ENCODE measurements at regions not wholly inside any gene's neighbourhood (a gene's known extent, or its start where the extent isn't known, plus 50 kb on each side); places are given as distances from the start of the nearest gene placed in this dataset.

DNA sequence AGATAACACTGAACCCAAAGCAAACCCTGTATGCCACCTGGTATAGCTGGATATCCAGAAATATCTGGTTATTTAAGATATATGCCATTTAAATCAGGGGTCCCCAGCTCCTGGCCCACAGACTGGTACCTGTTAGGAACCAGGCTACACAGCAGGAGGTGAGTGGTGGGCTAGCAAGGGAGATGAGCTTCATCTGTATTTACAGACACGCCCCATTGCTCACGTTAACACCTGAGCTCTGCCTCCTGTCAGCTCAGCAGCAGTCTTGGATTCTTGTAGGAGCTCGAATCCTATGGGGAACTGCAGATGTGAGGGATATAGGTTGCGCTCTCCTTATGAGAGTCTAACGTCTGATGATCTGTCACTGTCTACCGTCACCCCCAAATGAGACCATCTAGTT, 646.6 kb downstream of the TLE4 start:
- Histone ChIP-seq H3K27me3 (ENCODE audit: control insufficient read depth in 1 of 2, insufficient read depth in 2 of 2, low read length in 2 of 2) (no peaks in the 10 kb centered on the region), H3K9ac (ENCODE audit: low read depth in 1 of 2, low read length in 2 of 2) (no peak overlapping the region), H3K27ac (ENCODE audit: low read depth, low read length) (no peak overlapping the region), H3K9me3 (ENCODE audit: control insufficient read depth in 1 of 2, low read length in 2 of 2) (peaks cover 0 to 4% of the 10 kb centered on the region in 2 donors), H3K4me3 (ENCODE audit: low read depth in 1 of 2, low read length in 2 of 2) (no peak overlapping the region), H3K4me1 (ENCODE audit: control insufficient read depth in 1 of 2, insufficient read depth in 2 of 2, low read length in 2 of 2) (no peaks in the 10 kb centered on the region), H3K36me3 (ENCODE audit: control insufficient read depth in 1 of 2, insufficient read depth in 2 of 2, low read length in 2 of 2) (no peaks in the 10 kb centered on the region)

DNA sequence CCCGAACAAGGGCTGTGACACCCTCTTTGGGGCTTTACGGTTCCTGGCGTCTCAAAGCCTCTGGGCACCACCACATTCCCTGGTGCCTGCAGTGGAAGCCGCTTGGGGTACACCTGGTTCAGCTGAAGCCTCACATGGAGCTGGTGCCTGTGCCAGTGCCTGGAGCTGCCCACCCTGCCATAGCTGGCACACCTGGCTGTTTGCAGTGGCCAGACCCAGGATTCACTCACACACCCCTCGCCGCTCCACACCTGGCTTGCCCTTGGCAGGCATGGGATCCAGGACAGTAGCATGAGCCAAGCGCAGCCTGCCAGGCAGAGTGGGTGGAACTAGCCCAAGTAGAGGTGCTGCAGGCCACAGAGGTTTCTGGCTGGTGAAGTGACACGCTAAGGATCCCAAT, 641.8 kb downstream of the TLE4 start:
- peaks cover 6 to 15% of the 10 kb centered on the region in 2 donors for H3K9me3 ChIP-seq (ENCODE audit: control insufficient read depth in 1 of 2, low read length in 2 of 2)
- H3K27ac ChIP-seq (ENCODE audit: low read depth, low read length), result no peak overlapping the region
- no peaks in the 10 kb centered on the region for H3K36me3 ChIP-seq (ENCODE audit: control insufficient read depth in 1 of 2, insufficient read depth in 2 of 2, low read length in 2 of 2)
- H3K9ac ChIP-seq (ENCODE audit: low read depth in 1 of 2, low read length in 2 of 2), result no peak overlapping the region
- H3K4me3 ChIP-seq (ENCODE audit: low read depth in 1 of 2, low read length in 2 of 2), result no peak overlapping the region
- no peaks in the 10 kb centered on the region for H3K27me3 ChIP-seq (ENCODE audit: control insufficient read depth in 1 of 2, insufficient read depth in 2 of 2, low read length in 2 of 2)
- H3K4me1 ChIP-seq (ENCODE audit: control insufficient read depth in 1 of 2, insufficient read depth in 2 of 2, low read length in 2 of 2), result no peaks in the 10 kb centered on the region

DNA sequence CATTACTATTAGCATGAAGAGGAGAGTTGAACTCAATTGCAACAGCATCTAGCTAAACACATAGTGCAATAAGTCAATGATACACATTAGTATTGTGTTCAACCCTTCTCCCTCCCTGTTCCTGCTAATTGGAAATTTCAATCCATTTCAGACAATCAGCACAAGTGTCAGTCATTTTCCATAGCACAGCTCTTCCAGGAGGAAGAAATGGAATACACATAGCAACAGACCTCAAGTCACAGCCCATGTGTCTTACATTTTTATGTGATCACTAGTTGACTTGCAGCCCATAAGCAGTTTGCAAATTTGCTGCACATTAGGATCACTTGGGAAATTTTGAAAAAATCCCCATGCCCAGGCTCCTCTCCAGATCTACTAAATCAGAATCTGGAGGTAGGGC, 636.9 kb downstream of the TLE4 start:
- no peaks in the 10 kb centered on the region for H3K4me1 ChIP-seq (ENCODE audit: control insufficient read depth in 1 of 2, insufficient read depth in 2 of 2, low read length in 2 of 2)
- H3K36me3 ChIP-seq (ENCODE audit: control insufficient read depth in 1 of 2, insufficient read depth in 2 of 2, low read length in 2 of 2), result no peaks in the 10 kb centered on the region
- no peak overlapping the region for H3K4me3 ChIP-seq (ENCODE audit: low read depth in 1 of 2, low read length in 2 of 2)
- H3K9me3 ChIP-seq (ENCODE audit: control insufficient read depth in 1 of 2, low read length in 2 of 2), result peaks cover 6 to 15% of the 10 kb centered on the region in 2 donors
- H3K9ac ChIP-seq (ENCODE audit: low read depth in 1 of 2, low read length in 2 of 2), result no peak overlapping the region
- H3K27me3 ChIP-seq (ENCODE audit: control insufficient read depth in 1 of 2, insufficient read depth in 2 of 2, low read length in 2 of 2), result no peaks in the 10 kb centered on the region
- H3K27ac ChIP-seq (ENCODE audit: low read depth, low read length), result no peak overlapping the region

DNA sequence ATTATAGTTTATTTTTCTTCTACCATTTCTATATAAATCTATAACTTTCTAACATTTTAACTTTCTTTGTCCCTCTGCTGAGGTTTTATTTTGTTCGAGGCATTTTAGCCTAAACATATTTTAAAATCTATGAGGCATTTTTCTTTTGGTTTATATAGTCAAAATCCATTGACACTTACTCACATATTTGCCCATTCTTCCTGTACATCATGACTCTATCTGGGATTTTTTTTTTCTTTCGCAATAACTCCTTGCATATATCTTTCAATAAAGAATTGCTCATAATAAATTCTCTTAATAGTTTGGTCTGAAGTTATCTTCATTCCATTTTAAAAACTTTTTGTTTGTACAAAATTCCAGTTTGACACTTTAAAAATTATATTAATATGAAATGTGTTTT, 632.3 kb downstream of the TLE4 start:
- H3K9ac ChIP-seq (ENCODE audit: low read depth in 1 of 2, low read length in 2 of 2), result no peak overlapping the region
- H3K27me3 ChIP-seq (ENCODE audit: control insufficient read depth in 1 of 2, insufficient read depth in 2 of 2, low read length in 2 of 2), result no peaks in the 10 kb centered on the region

DNA sequence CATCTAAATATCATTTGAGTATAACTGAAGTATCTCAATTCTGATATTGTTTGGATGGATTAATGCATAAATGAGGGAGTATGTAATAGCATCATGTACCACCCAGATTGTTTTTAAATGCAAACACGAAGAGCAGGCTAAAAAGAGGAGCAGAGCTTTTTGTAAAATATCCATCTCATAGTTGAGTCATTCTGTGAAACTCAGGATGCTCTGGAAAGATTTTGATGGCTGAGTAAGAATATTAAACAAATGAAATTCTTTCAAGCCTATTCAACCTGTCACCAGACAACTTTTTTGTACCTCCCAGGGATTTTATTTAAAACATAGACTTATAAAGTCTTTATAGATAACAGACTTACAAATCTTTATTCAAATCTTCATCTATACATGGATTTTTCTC, 625.9 kb downstream of the TLE4 start:
- Histone ChIP-seq H3K9me3 (ENCODE audit: control insufficient read depth in 1 of 2, low read length in 2 of 2) (no peaks in the 10 kb centered on the region), H3K4me3 (ENCODE audit: low read depth in 1 of 2, low read length in 2 of 2) (no peak overlapping the region), H3K27ac (ENCODE audit: low read depth, low read length) (no peak overlapping the region), H3K36me3 (ENCODE audit: control insufficient read depth in 1 of 2, insufficient read depth in 2 of 2, low read length in 2 of 2) (no peaks in the 10 kb centered on the region), H3K27me3 (ENCODE audit: control insufficient read depth in 1 of 2, insufficient read depth in 2 of 2, low read length in 2 of 2) (no peaks in the 10 kb centered on the region), H3K9ac (ENCODE audit: low read depth in 1 of 2, low read length in 2 of 2) (no peak overlapping the region), H3K4me1 (ENCODE audit: control insufficient read depth in 1 of 2, insufficient read depth in 2 of 2, low read length in 2 of 2) (no peaks in the 10 kb centered on the region)

More for the DNA sequence above, 632.3 kb downstream of the TLE4 start:
- no peak overlapping the region for H3K4me3 ChIP-seq (ENCODE audit: low read depth in 1 of 2, low read length in 2 of 2)
- no peaks in the 10 kb centered on the region for H3K9me3 ChIP-seq (ENCODE audit: control insufficient read depth in 1 of 2, low read length in 2 of 2)
- H3K27ac ChIP-seq (ENCODE audit: low read depth, low read length), result no peak overlapping the region
- no peaks in the 10 kb centered on the region for H3K36me3 ChIP-seq (ENCODE audit: control insufficient read depth in 1 of 2, insufficient read depth in 2 of 2, low read length in 2 of 2)
- H3K4me1 ChIP-seq (ENCODE audit: control insufficient read depth in 1 of 2, insufficient read depth in 2 of 2, low read length in 2 of 2), result no peaks in the 10 kb centered on the region

DNA sequence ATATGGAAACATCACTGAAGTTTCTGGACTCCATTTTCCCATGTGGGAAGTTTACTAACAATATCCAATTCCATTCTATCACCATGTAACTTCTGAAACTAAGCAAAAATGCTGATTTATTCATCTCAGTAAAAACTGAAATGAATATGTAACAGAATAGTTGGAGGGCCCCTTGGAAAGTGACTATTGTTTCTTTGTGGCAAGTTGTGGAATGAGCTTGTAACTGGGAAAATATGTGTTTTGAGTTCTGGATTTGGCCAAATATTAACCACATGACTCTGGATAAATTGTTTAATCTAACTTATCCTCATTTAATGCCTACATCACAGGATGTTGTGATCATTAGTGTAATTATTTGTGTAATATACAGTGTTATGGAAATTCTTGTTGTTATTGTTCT, 619.3 kb downstream of the TLE4 start:
- Histone ChIP-seq H3K36me3 (ENCODE audit: control insufficient read depth in 1 of 2, insufficient read depth in 2 of 2, low read length in 2 of 2) (no peaks in the 10 kb centered on the region), H3K9me3 (ENCODE audit: control insufficient read depth in 1 of 2, low read length in 2 of 2) (no peaks in the 10 kb centered on the region), H3K4me1 (ENCODE audit: control insufficient read depth in 1 of 2, insufficient read depth in 2 of 2, low read length in 2 of 2) (no peaks in the 10 kb centered on the region), H3K4me3 (ENCODE audit: low read depth in 1 of 2, low read length in 2 of 2) (no peak overlapping the region), H3K27ac (ENCODE audit: low read depth, low read length) (no peak overlapping the region), H3K9ac (ENCODE audit: low read depth in 1 of 2, low read length in 2 of 2) (no peak overlapping the region), H3K27me3 (ENCODE audit: control insufficient read depth in 1 of 2, insufficient read depth in 2 of 2, low read length in 2 of 2) (no peaks in the 10 kb centered on the region)

DNA sequence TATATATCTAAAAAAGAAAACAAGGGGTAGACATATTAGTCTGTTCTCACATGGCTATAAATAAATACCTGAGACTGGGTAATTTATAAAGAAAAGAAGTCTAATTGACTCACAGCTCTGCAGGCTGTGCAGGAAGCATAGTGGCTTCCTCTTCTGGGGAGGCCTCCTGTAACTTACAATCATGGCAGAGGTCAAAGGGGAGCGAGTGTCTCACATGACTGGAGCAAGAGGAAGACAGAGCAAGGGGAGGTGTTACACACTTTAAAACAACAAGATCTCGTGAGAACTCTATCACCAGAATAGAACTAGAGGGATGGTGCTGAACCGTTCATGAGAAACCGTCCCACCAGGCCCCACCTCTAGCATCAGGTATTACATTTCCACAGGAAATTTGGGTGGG, 616.8 kb downstream of the TLE4 start:
- Histone ChIP-seq H3K4me1 (ENCODE audit: control insufficient read depth in 1 of 2, insufficient read depth in 2 of 2, low read length in 2 of 2) (no peaks in the 10 kb centered on the region), H3K27ac (ENCODE audit: low read depth, low read length) (no peak overlapping the region), H3K9ac (ENCODE audit: low read depth in 1 of 2, low read length in 2 of 2) (no peak overlapping the region)

DNA sequence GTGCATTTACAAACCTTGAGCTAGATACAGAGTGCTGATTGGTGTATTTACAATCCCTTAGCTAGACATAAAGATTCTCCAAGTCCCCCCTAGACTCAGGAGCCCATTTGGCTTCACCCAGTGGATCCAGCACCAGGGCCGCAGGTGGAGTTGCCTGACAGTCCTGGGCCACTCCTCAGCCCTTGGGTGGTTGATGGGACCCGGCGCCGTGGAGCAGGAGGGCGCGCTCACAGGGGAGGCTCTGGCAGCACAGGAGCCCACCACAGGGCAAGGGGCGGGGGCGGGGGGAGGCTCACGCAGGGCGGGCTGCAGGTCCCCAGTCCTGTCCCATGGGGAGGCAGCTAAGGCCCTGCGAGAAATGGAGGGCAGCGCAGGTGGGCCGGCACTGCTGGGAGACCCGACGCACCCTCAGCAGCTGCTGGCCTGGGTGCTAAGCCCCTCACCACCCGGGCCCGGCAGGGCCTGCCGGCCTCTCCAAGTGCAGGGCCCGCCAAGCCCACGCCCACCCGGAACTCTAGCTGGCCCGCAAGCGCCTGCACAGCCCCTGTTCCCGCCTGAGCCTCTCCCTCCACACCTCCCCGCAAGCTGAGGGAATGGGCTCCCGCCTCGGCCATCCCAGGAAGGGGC, 613.5 kb downstream of the TLE4 start:
- H3K4me1 ChIP-seq (ENCODE audit: control insufficient read depth in 1 of 2, insufficient read depth in 2 of 2, low read length in 2 of 2), result no peaks in the 10 kb centered on the region
- H3K27ac ChIP-seq (ENCODE audit: low read depth, low read length), result no peak overlapping the region
- peaks cover 0 to 2% of the 10 kb centered on the region in 2 donors for H3K9me3 ChIP-seq (ENCODE audit: control insufficient read depth in 1 of 2, low read length in 2 of 2)
- no peaks in the 10 kb centered on the region for H3K27me3 ChIP-seq (ENCODE audit: control insufficient read depth in 1 of 2, insufficient read depth in 2 of 2, low read length in 2 of 2)
- H3K4me3 ChIP-seq (ENCODE audit: low read depth in 1 of 2, low read length in 2 of 2), result no peak overlapping the region
- no peaks in the 10 kb centered on the region for H3K36me3 ChIP-seq (ENCODE audit: control insufficient read depth in 1 of 2, insufficient read depth in 2 of 2, low read length in 2 of 2)
- H3K9ac ChIP-seq (ENCODE audit: low read depth in 1 of 2, low read length in 2 of 2), result no peak overlapping the region

More for the DNA sequence above, 616.8 kb downstream of the TLE4 start:
- Histone ChIP-seq H3K27me3 (ENCODE audit: control insufficient read depth in 1 of 2, insufficient read depth in 2 of 2, low read length in 2 of 2) (no peaks in the 10 kb centered on the region), H3K9me3 (ENCODE audit: control insufficient read depth in 1 of 2, low read length in 2 of 2) (no peaks in the 10 kb centered on the region), H3K4me3 (ENCODE audit: low read depth in 1 of 2, low read length in 2 of 2) (no peak overlapping the region), H3K36me3 (ENCODE audit: control insufficient read depth in 1 of 2, insufficient read depth in 2 of 2, low read length in 2 of 2) (no peaks in the 10 kb centered on the region)

DNA sequence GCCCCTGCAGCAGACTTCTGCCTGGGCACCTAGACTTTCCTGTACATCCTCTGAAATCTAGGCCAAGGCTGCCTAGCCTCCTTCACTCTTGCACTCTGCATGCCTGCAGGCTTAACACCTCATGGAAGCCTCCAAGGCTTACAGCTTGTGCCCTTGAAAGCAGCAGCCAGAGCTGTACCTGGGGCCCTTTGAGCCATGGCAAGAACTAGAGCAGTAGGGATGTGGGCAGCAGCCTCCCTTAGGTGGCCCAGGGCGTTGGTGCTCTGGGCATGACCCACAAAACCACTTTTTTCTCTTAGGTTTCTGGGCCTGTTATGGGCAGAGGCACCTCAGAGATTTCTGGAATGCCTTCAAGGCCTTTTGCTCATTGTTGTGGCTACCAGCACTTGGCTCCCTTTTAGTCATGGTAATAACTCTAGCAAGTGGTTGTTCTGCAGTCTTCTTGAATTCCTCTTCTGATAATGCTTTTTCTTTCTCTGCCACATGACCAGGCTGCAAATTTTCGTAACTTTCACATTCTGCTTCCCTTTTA, 606.2 kb downstream of the TLE4 start:
- no peak overlapping the region for H3K27ac ChIP-seq (ENCODE audit: low read depth, low read length)
- H3K36me3 ChIP-seq (ENCODE audit: control insufficient read depth in 1 of 2, insufficient read depth in 2 of 2, low read length in 2 of 2), result no peaks in the 10 kb centered on the region
- H3K9me3 ChIP-seq (ENCODE audit: control insufficient read depth in 1 of 2, low read length in 2 of 2), result peaks cover 0 to 2% of the 10 kb centered on the region in 2 donors
- H3K4me3 ChIP-seq (ENCODE audit: low read depth in 1 of 2, low read length in 2 of 2), result no peak overlapping the region
- H3K4me1 ChIP-seq (ENCODE audit: control insufficient read depth in 1 of 2, insufficient read depth in 2 of 2, low read length in 2 of 2), result no peaks in the 10 kb centered on the region
- no peaks in the 10 kb centered on the region for H3K27me3 ChIP-seq (ENCODE audit: control insufficient read depth in 1 of 2, insufficient read depth in 2 of 2, low read length in 2 of 2)
- H3K9ac ChIP-seq (ENCODE audit: low read depth in 1 of 2, low read length in 2 of 2), result no peak overlapping the region

DNA sequence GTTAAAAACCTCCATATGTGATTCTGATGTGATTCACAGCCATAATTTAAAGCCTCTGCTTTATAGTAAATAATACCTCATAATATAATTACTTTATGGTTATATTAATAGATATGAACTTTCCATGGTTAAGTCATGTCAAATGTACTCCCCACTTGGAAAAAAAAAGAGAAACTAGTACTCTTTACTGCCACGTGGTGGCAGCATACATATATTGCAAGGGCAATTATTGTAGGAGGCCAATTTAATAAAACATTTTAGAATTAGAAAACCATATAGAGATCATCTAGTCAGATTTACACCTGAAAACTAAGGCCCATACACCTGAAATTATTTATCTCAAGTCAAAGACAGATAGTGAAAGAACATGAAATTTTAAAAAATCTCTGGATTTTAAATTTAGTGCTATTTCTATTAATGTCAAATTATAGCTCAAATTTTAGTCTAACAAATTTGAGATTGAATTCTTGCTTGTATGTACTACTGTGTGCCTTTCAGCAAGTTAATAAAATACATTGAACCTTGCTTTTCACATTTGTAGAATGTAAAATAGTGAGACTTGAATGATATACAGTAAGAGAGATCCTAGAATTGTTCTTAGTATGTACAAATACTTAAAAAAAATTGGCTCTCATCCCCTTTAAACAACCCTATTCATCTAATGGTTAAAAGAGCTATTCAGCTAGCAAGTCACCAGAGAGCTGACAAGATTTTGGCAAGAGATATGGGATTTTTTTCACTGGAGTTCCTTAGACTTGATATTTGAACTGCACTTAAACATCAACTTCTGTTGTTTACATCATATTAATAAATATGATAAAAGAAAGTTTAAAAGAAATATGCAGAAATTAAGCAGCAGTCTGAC, 603.8 kb downstream of the TLE4 start:
- Histone ChIP-seq H3K36me3 (ENCODE audit: control insufficient read depth in 1 of 2, insufficient read depth in 2 of 2, low read length in 2 of 2) (no peaks in the 10 kb centered on the region), H3K27ac (ENCODE audit: low read depth, low read length) (no peak overlapping the region), H3K27me3 (ENCODE audit: control insufficient read depth in 1 of 2, insufficient read depth in 2 of 2, low read length in 2 of 2) (no peaks in the 10 kb centered on the region), H3K4me1 (ENCODE audit: control insufficient read depth in 1 of 2, insufficient read depth in 2 of 2, low read length in 2 of 2) (no peaks in the 10 kb centered on the region), H3K9me3 (ENCODE audit: control insufficient read depth in 1 of 2, low read length in 2 of 2) (no peaks in the 10 kb centered on the region), H3K9ac (ENCODE audit: low read depth in 1 of 2, low read length in 2 of 2) (no peak overlapping the region), H3K4me3 (ENCODE audit: low read depth in 1 of 2, low read length in 2 of 2) (no peak overlapping the region)
